22Rv1 (cell line): ENCODE measurements at regions not wholly inside any gene's neighbourhood (a gene's known extent, or its start where the extent isn't known, plus 50 kb on each side); places are given as distances from the start of the nearest gene placed in this dataset.
A peak's percentile ranks its signal among the peaks of the same experiment; 100 is the strongest.

Experiments used
- H3K27ac ChIP-seq: fragments of 450-650 bp; 2 replicates; pipeline ENCODE4 v1.5.1; 2017
- ZFX ChIP-seq: fragments of 450-650 bp; IDR thresholded peaks from 2 replicates; pipeline ENCODE4 v1.6.1; 2017; ENCODE audit warnings: antibody characterized with exemption, borderline replicate concordance
- TF ChIP-seq, protein P1 (sequence below): fragments of 450-650 bp; IDR thresholded peaks from 2 replicates; pipeline ENCODE4 v1.5.1; 2017; ENCODE audit warnings: mild to moderate bottlenecking

DNA sequence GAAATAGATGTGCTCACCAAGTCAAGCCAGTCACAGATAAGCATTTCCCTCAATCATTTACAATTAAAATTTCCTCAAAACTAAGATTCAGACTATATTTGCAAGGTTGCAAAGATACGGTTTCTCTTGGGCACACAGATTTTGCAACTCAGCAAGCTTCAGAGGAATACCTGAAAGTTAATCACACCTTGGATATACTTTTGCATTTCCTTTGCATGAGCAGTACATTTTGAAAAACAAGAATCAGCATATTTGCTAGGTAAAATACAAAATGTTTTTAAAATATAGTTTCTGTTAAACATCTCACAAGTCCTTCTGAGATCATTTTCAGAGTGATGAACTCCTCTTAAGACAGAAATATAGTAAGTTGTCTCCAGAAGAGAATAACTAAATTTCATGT is 336.9 kb downstream of the DUSP6 start:
- H3K27ac ChIP-seq, result no peak overlapping the region
- TF ChIP-seq, protein P1, sequence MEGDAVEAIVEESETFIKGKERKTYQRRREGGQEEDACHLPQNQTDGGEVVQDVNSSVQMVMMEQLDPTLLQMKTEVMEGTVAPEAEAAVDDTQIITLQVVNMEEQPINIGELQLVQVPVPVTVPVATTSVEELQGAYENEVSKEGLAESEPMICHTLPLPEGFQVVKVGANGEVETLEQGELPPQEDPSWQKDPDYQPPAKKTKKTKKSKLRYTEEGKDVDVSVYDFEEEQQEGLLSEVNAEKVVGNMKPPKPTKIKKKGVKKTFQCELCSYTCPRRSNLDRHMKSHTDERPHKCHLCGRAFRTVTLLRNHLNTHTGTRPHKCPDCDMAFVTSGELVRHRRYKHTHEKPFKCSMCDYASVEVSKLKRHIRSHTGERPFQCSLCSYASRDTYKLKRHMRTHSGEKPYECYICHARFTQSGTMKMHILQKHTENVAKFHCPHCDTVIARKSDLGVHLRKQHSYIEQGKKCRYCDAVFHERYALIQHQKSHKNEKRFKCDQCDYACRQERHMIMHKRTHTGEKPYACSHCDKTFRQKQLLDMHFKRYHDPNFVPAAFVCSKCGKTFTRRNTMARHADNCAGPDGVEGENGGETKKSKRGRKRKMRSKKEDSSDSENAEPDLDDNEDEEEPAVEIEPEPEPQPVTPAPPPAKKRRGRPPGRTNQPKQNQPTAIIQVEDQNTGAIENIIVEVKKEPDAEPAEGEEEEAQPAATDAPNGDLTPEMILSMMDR, result no peak
- no peak for TF ChIP-seq ZFX

DNA sequence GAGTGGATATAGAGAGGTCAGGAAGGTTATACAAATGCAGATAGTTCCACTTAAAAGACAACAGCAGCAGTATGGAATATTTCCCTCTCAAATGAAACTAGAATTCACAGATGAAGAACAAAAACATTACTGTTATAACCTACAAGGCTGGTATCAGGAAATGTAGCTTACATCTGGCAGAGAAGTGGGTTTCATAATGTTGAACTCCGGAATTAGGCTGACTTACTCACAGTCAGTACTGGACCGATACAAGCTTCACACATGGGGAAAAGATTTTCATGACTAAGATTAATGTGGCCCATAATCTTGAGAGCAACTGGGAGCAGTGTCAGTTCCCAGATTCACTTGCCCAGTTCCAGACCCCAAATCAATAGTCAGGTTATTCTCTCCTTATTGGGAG is 353.9 kb downstream of the DUSP6 start:
- H3K27ac ChIP-seq, result no peak overlapping the region

DNA sequence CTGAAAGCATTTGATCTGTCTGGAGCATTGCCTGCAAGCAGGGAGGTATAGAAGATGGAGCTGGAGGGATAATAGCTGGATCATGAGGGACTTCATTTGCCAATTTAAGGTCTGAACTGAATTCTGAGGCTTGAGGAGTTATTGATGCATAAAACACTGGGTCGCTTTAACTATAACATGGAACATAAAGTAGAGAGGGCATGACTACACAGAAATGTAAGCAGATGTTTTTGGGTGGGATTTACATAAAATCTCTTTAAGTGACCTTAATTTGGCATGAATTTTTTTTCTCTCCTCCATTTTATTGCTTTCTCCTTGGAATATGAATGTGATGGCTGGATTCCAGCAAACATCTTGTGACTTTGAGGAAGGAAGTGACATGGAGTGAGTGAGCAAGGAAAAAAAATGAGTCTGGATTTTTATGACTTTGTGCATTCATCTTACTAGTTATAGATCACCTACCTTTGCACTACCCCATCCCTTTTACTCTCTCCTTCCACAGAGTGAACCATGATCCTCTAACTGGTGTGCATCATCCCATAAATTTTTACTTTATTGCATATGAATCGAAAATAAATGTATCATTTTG is 356.0 kb downstream of the DUSP6 start:
- no peak overlapping the region for H3K27ac ChIP-seq
- no peak for TF ChIP-seq ZFX
- TF ChIP-seq, protein P1, result no peak

More for the DNA sequence above, 353.9 kb downstream of the DUSP6 start:
- TF ChIP-seq ZFX, result no peak
- TF ChIP-seq, protein P1, result no peak

DNA sequence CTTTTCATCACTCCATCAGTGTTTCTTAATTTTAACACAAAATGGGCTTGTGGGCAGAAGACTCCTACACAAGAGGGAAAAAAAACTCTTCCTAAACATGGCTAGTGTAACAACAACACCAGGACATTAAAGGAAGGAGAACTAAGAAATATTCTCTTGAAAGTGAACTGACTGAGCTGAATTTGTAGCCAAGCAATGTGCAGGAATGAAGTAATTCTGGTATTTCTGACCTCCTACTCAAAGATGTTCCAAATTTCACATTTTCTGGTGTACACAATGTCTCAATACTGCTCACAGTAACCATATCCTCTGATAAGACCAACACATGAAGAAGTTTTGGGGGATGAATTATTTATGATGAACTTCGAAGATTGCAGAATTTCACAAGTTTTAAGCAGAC is 357.3 kb downstream of the DUSP6 start:
- no peak overlapping the region for H3K27ac ChIP-seq
- no peak for TF ChIP-seq ZFX
- TF ChIP-seq, protein P1, result no peak

DNA sequence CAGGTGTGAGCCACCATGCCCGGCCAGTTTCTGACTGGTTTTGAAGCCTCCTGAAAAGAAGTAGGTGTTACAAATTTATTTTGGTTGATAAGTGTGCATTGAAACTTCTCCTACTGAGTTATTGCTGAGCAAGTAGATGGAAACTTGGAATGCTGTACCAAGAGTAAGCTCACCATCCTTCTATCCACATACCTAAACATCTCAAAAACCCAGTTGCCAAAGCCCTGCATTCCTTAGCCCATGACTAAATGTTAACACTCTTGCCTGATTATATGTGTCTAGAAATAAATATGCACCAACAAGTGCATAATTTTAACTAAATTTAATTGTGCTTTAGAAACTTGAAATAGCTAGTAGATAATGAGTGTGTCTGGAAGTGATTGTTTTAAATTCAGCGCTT is 357.8 kb downstream of the DUSP6 start:
- TF ChIP-seq, protein P1, result no peak
- TF ChIP-seq ZFX, result no peak
- no peak overlapping the region for H3K27ac ChIP-seq

DNA sequence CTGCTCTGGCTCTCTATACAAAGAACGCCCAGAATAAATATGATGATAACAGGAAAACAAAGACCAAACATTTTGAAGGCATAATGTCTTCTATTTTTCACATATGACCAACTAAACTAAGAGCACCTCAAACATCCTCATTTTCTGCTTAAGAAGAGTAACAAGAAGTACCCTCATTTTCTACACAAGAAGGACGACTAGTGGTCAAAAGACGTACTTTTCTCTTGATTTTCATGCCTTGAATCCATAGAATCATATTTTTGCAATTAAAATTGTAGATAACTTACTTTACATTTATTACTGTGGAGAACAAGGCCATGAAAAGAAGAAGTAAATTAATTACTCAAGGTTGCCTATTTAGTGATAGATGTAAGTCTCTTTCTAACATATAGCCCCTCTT is 358.6 kb downstream of the DUSP6 start:
- H3K27ac ChIP-seq, result no peak overlapping the region
- TF ChIP-seq, protein P1, result peak; percentile 73
- no peak for TF ChIP-seq ZFX

DNA sequence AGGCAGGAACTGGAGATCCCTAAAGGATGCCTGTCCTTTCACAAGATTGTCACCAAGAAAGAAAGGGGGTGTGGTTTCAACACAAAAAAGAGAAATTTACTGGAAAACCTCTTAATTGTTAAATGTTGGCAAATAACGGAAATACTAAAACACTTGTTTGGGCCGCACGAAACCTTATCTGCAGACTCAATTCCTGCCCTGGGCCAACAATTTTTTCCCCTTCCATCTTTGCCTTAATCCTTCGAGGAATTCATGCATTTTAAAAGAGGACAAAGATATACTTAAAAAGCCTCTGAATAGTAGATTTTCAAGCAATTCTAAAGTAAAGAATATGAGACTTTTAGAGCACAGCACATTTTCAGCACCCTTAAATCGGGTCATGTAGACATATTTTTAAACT is 366.2 kb downstream of the DUSP6 start:
- no peak overlapping the region for H3K27ac ChIP-seq
- TF ChIP-seq ZFX, result no peak

DNA sequence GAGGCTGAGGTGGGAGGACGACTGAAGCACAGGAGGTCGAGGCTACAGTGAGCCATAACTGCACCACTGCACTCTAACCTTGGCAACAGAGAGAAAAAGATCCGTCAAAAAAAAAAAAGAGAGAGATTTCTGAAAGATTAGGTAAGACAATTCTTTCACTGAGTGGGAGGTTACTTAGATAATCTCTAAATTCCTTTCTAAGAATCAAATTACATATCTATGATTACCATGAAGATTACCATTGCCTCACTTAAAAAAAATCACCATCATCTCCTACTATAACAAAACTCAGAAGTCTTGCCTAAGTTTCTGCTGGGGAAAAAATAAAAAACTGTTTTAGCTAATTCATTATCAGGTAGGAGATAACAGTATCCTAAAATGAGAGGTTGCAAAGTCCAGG is 366.7 kb downstream of the DUSP6 start:
- TF ChIP-seq, protein P1, result no peak
- no peak for TF ChIP-seq ZFX
- H3K27ac ChIP-seq, result no peak overlapping the region
